HepG2 (cell line): ENCODE measurements at regions not wholly inside any gene's neighbourhood (a gene's known extent, or its start where the extent isn't known, plus 50 kb on each side); places are given as distances from the start of the nearest gene placed in this dataset.

Source experiments
- CSRNP1 ChIP-seq: sonication (generic); formaldehyde crosslinking; IDR thresholded peaks from 2 replicates; pipeline ENCODE4 v1.8.1; 2023; ENCODE audit warnings: mild to moderate bottlenecking, missing genetic modification reagents
- JDP2 ChIP-seq: sonication (generic); formaldehyde crosslinking; IDR thresholded peaks from 2 replicates; pipeline ENCODE4 v1.8.1; 2022; ENCODE audit warnings: missing genetic modification reagents, borderline replicate concordance
- MAFG ChIP-seq: sonication (generic); formaldehyde crosslinking; IDR thresholded peaks from 2 replicates; pipeline ENCODE4 v1.5.1; 2020; ENCODE audit warnings: mild to moderate bottlenecking, missing genetic modification reagents
- MXI1 ChIP-seq: IDR thresholded peaks from 3 replicates; pipeline ENCODE4 v1.6.1; 2012; ENCODE audit warnings: low read depth, low read length, inconsistent platforms, borderline replicate concordance
- PITX1 ChIP-seq: sonication (generic); formaldehyde crosslinking; IDR thresholded peaks from 2 replicates; pipeline ENCODE4 v1.5.1; 2020; ENCODE audit warnings: mild to moderate bottlenecking, missing genetic modification reagents
- SIX4 ChIP-seq: sonication (generic); formaldehyde crosslinking; IDR thresholded peaks from 2 replicates; pipeline ENCODE4 v1.4.0; 2020; ENCODE audit warnings: missing genetic modification reagents
- SP1 ChIP-seq, 2 experiments: fragments of 450-650 bp in 1 of 2; sonication (generic) in 1 of 2; formaldehyde crosslinking in 1 of 2; IDR thresholded peaks; 2 replicates each; pipeline versions ENCODE4 v1.4.0 to v1.6.1; 2016 to 2020; ENCODE audit warnings: missing genetic modification reagents in 1 of 2
- SRY ChIP-seq: sonication (generic); formaldehyde crosslinking; IDR thresholded peaks from 2 replicates; pipeline ENCODE4 v1.8.0; 2022; ENCODE audit warnings: mild to moderate bottlenecking, missing genetic modification reagents
- TEAD3 ChIP-seq: optimal IDR thresholded peaks from 2 replicates; pipeline ENCODE3; 2016; ENCODE audit warnings: borderline replicate concordance
- ZNF160 ChIP-seq: sonication (generic); formaldehyde crosslinking; IDR thresholded peaks from 2 replicates; pipeline ENCODE4 v1.8.0; 2022; ENCODE audit warnings: mild to moderate bottlenecking, inconsistent platforms, missing genetic modification reagents
- ZNF550 ChIP-seq: sonication (generic); formaldehyde crosslinking; IDR thresholded peaks from 2 replicates; pipeline ENCODE4 v1.4.0; 2020; ENCODE audit warnings: mild to moderate bottlenecking, missing genetic modification reagents, borderline replicate concordance
- ZNF678 ChIP-seq: sonication (generic); formaldehyde crosslinking; IDR thresholded peaks from 2 replicates; pipeline ENCODE4 v1.4.0; 2020; ENCODE audit warnings: mild to moderate bottlenecking, missing genetic modification reagents
- ZNF879 ChIP-seq: sonication (generic); formaldehyde crosslinking; IDR thresholded peaks from 2 replicates; pipeline ENCODE4 v1.8.1; 2023; ENCODE audit warnings: missing genetic modification reagents
- TF ChIP-seq, protein P1 (sequence below): sonication (generic); formaldehyde crosslinking; IDR thresholded peaks from 2 replicates; pipeline ENCODE4 v1.5.0; 2020; ENCODE audit warnings: missing genetic modification reagents
- TF ChIP-seq, protein P2 (sequence below): IDR thresholded peaks from 2 replicates; pipeline ENCODE4 v1.6.1; 2016; ENCODE audit warnings: mild to moderate bottlenecking, missing biosample characterization, missing genetic modification reagents
- TF ChIP-seq, protein P3 (sequence below): sonication (generic); formaldehyde crosslinking; IDR thresholded peaks from 2 replicates; pipeline ENCODE4 v1.5.0; 2020; ENCODE audit warnings: mild to moderate bottlenecking, missing genetic modification reagents, borderline replicate concordance
- TF ChIP-seq, protein P4 (sequence below): sonication (generic); formaldehyde crosslinking; IDR thresholded peaks from 2 replicates; pipeline ENCODE4 v1.5.1; 2020; ENCODE audit warnings: mild to moderate bottlenecking, moderate library complexity, missing genetic modification reagents

- 0 out of 2 replicates have a peak, but pooled peaks have one; percentile 48 for TF ChIP-seq PITX1 (CRISPR knock-in tag)
- TF ChIP-seq ZNF160 (CRISPR knock-in tag): no peak
- no peak for TF ChIP-seq SIX4 (CRISPR knock-in tag)
- TF ChIP-seq SP1 (IDR thresholded peaks at IDR 0.05): no peak
- TF ChIP-seq SP1 (CRISPR knock-in tag; IDR thresholded peaks at IDR 0.05): peak; percentile 25; the same call in 1 of the 2 replicates
- TF ChIP-seq, protein P1, sequence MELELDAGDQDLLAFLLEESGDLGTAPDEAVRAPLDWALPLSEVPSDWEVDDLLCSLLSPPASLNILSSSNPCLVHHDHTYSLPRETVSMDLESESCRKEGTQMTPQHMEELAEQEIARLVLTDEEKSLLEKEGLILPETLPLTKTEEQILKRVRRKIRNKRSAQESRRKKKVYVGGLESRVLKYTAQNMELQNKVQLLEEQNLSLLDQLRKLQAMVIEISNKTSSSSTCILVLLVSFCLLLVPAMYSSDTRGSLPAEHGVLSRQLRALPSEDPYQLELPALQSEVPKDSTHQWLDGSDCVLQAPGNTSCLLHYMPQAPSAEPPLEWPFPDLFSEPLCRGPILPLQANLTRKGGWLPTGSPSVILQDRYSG (CRISPR knock-in tag): no peak
- TF ChIP-seq, protein P2, sequence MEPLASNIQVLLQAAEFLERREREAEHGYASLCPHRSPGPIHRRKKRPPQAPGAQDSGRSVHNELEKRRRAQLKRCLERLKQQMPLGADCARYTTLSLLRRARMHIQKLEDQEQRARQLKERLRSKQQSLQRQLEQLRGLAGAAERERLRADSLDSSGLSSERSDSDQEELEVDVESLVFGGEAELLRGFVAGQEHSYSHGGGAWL (CRISPR knock-in tag): peak; percentile 65; the same call in 1 of the 2 replicates
- no peak for TF ChIP-seq ZNF879 (CRISPR knock-in tag)
- TF ChIP-seq, protein P3, sequence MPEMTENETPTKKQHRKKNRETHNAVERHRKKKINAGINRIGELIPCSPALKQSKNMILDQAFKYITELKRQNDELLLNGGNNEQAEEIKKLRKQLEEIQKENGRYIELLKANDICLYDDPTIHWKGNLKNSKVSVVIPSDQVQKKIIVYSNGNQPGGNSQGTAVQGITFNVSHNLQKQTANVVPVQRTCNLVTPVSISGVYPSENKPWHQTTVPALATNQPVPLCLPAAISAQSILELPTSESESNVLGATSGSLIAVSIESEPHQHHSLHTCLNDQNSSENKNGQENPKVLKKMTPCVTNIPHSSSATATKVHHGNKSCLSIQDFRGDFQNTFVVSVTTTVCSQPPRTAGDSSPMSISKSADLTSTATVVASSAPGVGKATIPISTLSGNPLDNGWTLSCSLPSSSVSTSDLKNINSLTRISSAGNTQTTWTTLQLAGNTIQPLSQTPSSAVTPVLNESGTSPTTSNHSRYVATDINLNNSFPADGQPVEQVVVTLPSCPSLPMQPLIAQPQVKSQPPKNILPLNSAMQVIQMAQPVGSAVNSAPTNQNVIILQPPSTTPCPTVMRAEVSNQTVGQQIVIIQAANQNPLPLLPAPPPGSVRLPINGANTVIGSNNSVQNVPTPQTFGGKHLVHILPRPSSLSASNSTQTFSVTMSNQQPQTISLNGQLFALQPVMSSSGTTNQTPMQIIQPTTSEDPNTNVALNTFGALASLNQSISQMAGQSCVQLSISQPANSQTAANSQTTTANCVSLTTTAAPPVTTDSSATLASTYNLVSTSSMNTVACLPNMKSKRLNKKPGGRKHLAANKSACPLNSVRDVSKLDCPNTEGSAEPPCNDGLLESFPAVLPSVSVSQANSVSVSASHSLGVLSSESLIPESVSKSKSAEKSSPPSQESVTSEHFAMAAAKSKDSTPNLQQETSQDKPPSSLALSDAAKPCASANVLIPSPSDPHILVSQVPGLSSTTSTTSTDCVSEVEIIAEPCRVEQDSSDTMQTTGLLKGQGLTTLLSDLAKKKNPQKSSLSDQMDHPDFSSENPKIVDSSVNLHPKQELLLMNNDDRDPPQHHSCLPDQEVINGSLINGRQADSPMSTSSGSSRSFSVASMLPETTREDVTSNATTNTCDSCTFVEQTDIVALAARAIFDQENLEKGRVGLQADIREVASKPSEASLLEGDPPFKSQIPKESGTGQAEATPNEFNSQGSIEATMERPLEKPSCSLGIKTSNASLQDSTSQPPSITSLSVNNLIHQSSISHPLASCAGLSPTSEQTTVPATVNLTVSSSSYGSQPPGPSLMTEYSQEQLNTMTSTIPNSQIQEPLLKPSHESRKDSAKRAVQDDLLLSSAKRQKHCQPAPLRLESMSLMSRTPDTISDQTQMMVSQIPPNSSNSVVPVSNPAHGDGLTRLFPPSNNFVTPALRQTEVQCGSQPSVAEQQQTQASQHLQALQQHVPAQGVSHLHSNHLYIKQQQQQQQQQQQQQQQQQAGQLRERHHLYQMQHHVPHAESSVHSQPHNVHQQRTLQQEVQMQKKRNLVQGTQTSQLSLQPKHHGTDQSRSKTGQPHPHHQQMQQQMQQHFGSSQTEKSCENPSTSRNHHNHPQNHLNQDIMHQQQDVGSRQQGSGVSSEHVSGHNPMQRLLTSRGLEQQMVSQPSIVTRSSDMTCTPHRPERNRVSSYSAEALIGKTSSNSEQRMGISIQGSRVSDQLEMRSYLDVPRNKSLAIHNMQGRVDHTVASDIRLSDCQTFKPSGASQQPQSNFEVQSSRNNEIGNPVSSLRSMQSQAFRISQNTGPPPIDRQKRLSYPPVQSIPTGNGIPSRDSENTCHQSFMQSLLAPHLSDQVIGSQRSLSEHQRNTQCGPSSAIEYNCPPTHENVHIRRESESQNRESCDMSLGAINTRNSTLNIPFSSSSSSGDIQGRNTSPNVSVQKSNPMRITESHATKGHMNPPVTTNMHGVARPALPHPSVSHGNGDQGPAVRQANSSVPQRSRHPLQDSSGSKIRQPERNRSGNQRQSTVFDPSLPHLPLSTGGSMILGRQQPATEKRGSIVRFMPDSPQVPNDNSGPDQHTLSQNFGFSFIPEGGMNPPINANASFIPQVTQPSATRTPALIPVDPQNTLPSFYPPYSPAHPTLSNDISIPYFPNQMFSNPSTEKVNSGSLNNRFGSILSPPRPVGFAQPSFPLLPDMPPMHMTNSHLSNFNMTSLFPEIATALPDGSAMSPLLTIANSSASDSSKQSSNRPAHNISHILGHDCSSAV (CRISPR knock-in tag): no peak
- TF ChIP-seq TEAD3 (CRISPR knock-in tag): no peak
- TF ChIP-seq CSRNP1: peak; percentile 44; the same call in 1 of the 2 replicates
- TF ChIP-seq ZNF678 (CRISPR knock-in tag): no peak
- TF ChIP-seq MAFG (CRISPR knock-in tag): no peak
- TF ChIP-seq, protein P4, sequence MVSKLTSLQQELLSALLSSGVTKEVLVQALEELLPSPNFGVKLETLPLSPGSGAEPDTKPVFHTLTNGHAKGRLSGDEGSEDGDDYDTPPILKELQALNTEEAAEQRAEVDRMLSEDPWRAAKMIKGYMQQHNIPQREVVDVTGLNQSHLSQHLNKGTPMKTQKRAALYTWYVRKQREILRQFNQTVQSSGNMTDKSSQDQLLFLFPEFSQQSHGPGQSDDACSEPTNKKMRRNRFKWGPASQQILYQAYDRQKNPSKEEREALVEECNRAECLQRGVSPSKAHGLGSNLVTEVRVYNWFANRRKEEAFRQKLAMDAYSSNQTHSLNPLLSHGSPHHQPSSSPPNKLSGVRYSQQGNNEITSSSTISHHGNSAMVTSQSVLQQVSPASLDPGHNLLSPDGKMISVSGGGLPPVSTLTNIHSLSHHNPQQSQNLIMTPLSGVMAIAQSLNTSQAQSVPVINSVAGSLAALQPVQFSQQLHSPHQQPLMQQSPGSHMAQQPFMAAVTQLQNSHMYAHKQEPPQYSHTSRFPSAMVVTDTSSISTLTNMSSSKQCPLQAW (CRISPR knock-in tag): no peak
- no peak for TF ChIP-seq JDP2 (CRISPR knock-in tag)
- TF ChIP-seq ZNF550 (CRISPR knock-in tag): no peak
- no peak for TF ChIP-seq SRY
- TF ChIP-seq MXI1: no peak
Measured at GRCh38 chr14:53217316-53217994, 64.3 kb upstream of the DDHD1 start (continued).
